HPDE6-E6E7 (cell line): ENCODE measurements at regions not wholly inside any gene's neighbourhood (a gene's known extent, or its start where the extent isn't known, plus 50 kb on each side); places are given as distances from the start of the nearest gene placed in this dataset.

Experiments used
- DNase-seq: peaks from one replicate; pipeline ENCODE4 v3.0.0; 2011; ENCODE audit warnings: missing footprints; ENCODE audit errors: extremely low spot score

DNA sequence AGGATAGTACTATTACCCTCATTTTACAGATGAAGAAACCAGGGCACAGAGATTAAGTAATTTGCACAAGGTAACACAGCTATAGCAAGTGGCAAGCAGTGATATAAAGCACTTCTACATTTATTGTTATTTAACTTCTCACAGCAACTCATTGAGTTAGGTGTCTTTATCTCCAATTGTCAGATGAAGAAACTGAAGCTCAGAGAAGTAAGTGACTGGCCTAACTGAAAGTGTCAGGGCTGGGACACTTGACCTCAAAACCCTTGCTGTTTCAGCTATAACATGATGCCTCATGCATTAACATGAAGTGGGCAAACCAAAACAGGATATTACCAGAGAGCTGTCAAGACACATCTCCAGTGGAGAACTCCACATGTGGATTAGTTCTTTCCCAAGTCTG lies 65.8 kb upstream of the LEKR1 start:
- DNase-seq: no peak

DNA sequence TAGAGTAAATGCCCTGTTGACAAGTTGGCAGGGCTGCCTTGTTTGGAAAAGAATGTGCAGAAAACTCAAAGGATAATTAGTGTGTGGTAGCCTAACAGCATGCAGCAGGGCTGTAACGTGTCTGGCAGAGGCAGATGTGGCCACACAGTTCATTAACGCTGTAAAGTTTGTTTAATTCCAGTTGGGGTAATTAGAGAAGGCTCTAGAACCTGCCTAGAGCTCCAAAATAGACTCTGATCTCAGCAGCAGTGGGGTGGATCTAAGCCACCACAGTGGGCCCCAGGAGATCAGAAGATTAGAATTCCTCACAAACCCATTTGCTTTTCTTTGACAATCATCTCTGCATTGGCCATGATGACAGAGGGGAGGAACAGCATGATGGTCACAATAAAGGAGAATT lies 65.1 kb upstream of the LEKR1 start:
- no peak for DNase-seq

DNA sequence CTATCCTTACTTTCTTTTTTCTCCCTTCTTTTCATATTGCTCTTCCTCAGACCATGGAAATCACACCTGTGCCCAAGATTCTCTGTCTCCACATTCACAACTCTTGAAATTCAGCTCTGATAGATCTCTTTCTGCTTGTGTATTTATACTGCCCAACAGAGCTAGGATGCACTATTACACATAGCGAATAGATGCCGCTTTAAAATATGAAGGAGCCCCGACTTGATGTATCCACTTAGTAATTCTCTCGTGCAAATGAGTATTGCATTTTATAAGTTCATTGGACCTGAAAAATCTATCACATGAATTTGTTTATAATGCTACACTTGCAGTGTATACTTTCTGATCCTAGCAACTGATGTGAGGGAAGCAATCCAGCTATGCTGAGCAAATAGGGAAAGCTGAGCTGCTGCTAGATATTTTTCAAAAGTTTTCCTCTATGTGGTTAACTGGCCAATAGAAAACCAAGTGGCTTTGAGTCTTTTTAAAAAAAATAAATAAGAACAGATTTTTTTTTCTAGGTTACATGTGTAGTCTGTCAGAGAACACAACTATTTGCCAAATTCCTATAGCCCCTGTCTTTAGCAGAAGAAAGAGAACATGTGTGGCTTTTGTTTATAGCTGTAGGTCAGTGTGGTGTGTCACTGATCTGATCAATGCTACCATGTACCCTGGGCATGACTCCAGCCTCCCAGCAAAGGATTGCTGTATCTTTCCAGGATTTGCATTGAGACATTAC lies 64.3 kb upstream of the LEKR1 start:
- DNase-seq: no peak

DNA sequence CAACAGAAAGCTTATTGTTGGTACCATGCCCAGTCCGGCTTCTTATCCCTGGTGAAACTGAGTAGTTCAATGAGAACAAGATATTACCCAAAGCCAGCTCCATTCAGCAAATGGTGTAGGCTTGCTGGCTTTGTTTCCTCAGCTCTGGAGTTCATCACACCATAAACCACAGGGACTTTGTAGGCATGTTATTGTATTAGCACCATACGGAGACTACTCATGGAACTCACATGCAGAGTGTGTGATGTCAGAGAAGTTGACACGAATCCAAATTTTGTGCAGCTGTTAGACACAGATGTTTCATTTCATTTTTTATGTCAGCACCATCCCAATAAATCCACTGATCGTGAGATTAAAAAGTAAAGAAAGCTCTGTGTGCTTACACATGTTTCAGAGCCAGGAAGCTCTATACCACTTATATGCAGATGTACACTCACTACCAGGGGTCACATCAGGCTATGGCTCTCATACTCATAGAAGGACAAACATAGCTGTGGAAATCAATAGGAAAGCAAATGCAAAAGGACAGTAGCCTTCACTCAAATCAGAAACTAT lies 63.4 kb upstream of the LEKR1 start:
- DNase-seq: no peak

DNA sequence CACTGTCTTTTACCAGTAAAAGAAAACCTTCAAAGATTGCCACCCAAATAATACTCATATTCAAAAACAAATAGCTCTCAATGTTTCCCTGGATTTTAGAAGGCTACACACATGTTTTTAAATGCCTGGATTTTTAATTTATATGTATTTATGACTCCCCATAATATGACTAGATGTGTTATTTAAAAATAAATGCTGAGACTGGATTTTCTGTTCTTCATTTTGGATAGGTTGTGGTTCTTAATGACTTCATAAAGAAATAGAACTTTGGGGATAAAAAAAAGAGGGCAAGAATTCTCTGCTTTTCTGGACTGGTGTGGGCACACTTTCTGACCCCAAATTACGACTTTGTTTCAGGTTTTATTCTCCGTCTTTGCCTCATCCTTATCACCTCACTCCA lies 62.8 kb upstream of the LEKR1 start:
- DNase-seq: no peak

DNA sequence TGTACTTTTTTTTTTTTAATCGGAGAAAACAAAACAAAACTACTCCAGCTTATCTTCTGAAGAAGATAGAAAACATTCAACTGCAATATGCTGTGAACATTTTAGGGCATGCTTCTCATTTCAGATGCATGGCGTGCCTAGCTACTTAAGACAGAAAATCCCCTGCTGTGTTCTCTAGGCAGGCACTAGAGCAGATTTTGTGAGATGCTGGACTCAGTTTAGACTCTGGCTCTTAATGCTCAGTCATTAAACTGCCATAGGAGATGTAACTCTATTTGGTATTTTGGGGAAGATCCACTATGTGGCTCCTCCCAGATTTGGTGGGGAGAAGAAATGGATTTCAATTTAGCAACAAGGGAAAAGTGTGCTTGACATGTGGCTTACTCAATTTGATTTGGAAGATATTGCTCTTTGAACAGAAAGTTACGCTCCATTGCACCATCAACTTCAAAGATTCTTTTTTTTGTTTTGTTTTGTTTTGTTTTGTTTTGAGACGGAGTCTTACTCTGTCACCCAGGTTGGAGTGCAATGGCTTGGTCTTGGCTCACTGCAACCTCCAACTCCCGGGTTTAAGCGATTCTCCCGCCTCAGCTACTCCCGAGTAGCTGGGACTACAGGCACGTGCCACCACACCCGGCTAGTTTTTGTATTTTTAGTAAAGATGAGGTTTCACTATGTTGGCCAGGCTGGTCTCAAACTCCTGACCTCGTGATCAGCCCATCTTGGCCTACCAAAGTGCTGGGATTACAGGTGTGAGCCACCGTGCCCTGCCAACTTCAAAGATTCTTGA lies 62.0 kb upstream of the LEKR1 start:
- no peak for DNase-seq

DNA sequence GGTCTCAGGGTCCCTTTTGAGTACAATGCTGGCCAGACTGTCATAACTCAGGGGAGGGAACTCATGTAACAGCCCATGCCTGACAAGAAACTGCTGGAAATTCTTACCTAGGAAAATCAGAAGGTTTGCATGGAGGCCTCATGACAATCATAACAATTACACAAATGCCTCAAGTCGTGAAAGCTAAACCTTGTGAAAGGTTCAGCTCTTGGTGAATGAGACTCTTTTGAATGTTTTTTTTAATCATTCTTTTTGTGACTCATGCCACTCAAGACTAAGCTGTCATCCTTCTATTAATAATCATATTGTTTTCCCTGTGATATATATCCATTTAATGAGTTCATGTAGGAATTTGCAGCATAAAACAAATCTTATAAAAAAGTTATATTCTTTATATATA lies 61.4 kb upstream of the LEKR1 start:
- DNase-seq: no peak

DNA sequence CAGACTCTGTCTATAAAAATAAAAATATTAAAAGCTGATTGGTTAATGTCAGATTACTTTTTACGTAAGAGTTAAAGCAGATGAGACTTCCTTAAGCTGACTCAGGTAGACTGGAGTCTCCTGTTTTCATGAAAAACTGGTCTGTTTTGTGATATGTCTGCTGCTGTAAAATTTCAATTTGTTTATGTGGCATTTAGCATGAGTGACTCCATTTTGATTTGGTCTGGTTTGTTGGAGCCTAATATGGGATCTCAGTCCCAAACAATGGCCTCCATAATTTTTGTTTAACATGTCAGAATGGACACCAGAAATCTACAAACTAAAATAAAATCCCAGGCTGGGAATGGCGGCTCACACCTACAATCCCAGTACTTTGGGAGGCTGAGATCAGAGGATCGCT lies 57.8 kb upstream of the LEKR1 start:
- no peak for DNase-seq

DNA sequence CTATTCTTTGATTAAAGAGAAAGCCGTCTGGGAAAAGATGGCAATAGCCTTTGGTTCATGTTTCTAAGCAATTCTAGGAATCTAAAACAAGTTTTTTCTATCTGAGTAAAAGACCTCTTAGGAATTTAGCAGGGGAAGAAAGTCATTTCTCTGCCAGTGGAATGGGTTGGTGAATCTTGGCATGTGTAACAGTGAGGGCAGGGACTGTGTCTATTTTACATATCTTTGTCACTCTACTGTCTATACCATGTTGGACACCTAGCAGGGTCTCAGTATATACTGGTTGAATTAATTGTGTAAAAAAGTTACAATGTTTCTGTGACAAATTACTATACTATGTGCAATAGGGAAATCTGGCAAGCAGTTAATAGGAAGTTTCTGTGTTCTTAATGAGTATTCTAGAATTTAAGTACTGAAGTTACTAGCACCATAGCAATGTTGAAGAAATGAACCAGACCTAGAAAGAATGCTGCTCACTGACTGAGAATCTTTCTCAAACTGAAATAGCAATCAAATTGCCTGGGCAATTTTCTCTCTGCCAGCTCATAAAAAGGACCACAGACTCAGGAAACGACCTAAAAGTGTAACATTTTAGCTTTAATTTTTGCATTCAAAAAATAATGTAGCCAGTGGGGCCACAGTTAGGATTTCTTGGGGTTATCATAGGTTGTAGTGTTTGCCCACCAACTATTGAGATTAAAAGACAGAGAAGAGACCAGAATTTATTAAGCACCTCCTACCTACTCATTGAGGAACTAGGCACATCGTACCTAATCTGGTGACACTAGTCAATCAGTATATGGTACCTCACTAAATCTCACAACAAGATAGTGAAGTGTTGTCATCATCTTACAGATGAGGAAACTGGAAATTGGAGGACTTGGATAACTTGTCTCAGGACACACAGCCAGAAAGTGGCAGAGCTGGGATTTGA lies 56.2 kb upstream of the LEKR1 start:
- no peak for DNase-seq

DNA sequence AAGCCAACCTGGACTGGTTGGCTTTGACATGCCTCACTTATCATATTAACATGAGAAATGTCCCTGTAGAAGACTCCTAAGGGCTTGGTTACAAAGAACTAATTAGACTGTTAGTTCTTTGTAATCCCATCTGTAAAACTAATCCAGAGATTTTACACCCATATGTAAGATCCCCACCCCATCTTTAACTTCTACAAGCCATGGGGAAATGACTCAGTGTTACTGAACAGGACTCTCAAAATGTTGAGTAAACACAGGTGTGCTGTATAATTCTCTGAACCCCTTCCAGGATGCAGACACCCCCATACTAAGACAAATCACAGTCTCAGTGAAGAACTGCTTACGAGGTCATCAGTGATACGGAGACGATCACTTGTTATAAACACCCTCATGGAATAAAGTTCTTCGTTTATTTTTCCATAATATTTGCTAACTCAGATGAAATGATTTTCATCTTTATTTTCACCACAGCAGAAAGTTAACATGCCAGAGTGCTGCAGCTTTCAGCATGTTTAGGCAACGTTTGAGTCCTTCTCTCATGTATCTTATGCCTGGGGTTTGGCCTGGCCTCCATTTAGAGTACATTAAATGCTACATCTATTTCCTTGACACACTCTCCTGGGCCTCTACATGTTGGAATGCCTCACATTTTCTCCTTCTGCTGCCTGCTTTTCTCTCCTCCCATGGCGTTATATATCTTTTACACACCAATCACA lies 55.3 kb upstream of the LEKR1 start:
- DNase-seq: peak; percentile 36

DNA sequence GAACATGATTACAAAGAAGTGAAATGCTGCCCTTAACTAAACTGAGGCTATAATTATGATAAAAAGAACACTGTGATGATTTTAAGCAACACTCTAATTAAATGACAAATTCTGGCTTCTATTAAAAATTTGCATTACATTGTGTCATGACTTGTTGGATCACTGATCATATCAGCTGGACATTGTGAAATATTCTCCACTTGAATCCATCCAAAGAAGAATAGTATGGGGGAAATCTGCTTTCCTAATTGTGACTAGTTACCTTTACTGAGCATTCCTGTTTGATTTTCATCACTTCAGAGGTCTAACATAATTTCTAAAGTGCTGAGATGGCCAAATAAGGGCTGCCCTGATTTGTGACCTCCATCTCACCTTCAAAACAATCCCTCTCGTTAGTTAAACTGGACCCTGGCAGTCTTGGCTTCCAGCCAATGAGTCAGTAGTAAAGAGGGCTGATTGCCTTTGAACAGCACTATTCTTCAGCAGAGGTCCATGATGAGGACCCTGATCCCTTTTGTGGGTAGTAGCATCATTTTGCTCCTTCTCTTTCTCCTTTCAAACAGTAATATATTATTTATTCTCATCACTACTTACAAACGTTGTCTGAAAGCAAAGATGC lies 53.5 kb upstream of the LEKR1 start:
- DNase-seq: no peak

DNA sequence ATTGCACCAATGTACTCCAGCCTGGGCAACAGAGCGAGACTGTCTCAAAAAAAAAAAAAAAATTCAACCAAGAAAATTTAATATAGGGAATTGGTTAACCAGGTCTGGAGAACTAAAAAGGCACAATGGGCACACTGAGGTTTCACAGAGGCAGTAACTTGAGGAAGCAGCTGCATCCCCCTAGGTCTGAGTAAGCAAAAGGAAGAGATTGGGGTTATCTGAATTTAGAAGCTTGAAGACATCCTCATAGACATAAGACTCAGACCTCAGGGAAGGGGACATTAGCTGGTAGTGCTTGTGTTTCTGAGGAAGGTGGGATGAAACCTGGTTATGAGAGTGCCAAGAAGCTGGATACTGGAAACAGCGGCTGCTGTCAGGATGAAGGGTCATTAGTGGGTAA lies 50.1 kb upstream of the LEKR1 start:
- DNase-seq: no peak
